Cardiac fibroblast (primary cell): ENCODE measurements at regions not wholly inside any gene's neighbourhood (a gene's known extent, or its start where the extent isn't known, plus 50 kb on each side); places are given as distances from the start of the nearest gene placed in this dataset.

Experiments used
- DNase-seq, 2 donors: peaks; one replicate each; pipeline versions ENCODE4 v3.0.0 to v3.0.0-alpha.2; 2010; ENCODE audit warnings: low read depth in 2 of 2
- H3K4me3 ChIP-seq, 2 donors: replicated peaks in 1 of 2; 1 replicate in 1 of 2; 2 replicates in 1 of 2; pipeline ENCODE4 v1.5.1; 2011; ENCODE audit warnings: low read depth in 2 of 2, low read length in 2 of 2, mild to moderate bottlenecking in 2 of 2, moderate library complexity in 1 of 2
- TF ChIP-seq, protein P1 (sequence below): IDR thresholded peaks from one replicate; pipeline ENCODE4 v1.5.1; 2011; ENCODE audit warnings: low read depth, mild to moderate bottlenecking, low read length, inconsistent platforms

DNA sequence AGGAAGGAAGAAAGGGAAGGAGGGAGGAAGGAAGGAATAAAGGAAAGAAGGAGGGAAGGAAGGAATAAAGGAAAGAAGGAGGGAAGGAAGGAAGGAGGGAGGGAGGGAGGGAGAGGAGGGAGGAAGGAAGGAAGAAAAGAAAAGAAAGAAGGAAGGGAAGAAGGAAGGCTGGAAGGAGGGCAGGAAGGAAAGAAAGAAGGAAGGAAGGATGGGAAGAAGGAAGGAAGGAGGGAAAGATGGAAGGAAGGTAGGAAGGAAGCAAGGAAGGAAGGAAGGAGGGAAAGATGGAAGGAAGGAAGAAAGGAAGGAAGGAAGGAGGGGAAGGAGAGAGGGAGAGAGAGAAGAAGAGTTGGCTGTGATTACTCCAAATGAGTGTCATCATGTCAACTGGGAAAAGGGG is 190.6 kb downstream of the ACKR3 start:
- no peak for DNase-seq
- TF ChIP-seq, protein P1, sequence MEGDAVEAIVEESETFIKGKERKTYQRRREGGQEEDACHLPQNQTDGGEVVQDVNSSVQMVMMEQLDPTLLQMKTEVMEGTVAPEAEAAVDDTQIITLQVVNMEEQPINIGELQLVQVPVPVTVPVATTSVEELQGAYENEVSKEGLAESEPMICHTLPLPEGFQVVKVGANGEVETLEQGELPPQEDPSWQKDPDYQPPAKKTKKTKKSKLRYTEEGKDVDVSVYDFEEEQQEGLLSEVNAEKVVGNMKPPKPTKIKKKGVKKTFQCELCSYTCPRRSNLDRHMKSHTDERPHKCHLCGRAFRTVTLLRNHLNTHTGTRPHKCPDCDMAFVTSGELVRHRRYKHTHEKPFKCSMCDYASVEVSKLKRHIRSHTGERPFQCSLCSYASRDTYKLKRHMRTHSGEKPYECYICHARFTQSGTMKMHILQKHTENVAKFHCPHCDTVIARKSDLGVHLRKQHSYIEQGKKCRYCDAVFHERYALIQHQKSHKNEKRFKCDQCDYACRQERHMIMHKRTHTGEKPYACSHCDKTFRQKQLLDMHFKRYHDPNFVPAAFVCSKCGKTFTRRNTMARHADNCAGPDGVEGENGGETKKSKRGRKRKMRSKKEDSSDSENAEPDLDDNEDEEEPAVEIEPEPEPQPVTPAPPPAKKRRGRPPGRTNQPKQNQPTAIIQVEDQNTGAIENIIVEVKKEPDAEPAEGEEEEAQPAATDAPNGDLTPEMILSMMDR = no peak
- H3K4me3 ChIP-seq = no peak overlapping the region

DNA sequence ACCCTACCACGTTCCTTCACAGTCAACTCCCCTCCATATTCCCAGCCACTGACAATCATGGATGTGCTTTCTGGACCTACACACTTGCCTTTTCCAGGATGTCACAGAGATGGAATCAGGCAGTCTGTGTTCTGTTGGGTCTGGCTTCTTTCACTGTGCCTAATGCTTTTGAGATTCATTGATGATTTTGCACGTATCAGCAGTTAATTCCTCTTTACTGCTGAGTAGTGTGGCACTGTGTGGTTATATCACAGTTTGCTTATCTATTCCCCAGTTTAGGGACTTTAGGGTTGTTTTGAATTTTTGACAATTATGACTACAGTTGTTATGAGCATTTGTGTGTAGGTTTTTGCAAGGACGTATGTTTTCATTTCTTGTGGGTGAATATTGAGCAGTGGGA is 191.7 kb downstream of the ACKR3 start:
- no peak overlapping the region for H3K4me3 ChIP-seq
- DNase-seq = no peak
- TF ChIP-seq, protein P1 = no peak

DNA sequence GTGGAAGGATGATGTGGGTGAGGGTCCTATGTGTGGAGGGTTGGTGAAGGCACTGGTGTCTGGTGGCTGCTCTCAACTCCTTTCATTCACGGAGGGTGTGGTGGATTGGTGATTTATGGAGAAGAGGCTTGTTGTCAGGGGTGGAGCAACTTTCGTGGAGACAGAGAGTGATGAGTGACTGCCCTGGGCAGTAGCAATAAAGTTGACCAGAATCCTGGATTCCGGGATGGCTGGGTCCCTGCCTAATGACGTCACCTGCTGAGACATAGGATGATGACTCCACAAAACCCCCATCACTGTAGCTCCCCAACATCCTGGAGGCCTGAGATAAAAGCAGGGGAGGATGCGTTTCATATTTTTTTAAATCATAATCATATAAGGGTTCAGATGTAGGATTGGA is 193.0 kb downstream of the ACKR3 start:
- no peak overlapping the region for H3K4me3 ChIP-seq
- TF ChIP-seq, protein P1 = no peak
- DNase-seq = no peak

DNA sequence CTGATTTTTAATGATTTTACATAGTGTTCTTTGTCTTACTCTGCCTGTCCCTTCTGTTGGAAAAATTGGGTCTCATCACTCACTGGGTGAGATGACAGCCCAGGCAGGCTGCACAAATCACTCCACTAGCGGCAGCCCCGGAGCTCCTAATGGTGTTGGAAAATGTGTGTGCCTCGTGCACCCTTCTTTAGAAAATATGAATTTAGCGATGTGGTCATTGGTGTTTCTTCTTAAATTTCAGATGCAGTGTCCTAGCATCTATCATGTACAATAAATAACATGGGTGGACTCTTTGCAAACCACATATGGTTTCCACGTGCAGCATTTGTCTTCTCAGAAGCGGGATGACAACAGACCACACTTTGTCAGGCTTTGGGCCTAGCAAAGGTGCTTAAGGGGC is 194.2 kb downstream of the ACKR3 start:
- DNase-seq = no peak
- no peak overlapping the region for H3K4me3 ChIP-seq
- TF ChIP-seq, protein P1 = no peak

DNA sequence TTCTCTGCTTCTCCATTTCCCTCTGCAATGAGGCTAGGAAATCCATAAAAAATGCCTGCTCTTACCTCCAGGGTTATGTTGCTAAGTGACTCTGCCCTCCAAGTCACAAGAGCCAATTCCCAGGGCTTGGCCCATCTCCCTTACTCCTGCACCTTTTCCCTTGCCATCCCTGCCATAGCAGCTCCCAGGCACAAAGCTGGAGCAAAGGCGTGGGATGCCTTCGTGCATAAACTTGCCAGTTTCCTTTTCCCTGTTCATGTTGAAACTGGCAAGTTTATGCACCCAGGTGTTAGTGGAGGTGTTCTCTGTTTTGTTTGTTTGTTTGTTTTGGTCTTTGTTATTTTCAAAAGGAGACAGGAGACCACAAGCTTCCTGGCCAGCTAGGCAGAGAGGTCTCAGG is 195.1 kb downstream of the ACKR3 start:
- no peak for DNase-seq
- H3K4me3 ChIP-seq = no peak overlapping the region
- TF ChIP-seq, protein P1 = no peak

DNA sequence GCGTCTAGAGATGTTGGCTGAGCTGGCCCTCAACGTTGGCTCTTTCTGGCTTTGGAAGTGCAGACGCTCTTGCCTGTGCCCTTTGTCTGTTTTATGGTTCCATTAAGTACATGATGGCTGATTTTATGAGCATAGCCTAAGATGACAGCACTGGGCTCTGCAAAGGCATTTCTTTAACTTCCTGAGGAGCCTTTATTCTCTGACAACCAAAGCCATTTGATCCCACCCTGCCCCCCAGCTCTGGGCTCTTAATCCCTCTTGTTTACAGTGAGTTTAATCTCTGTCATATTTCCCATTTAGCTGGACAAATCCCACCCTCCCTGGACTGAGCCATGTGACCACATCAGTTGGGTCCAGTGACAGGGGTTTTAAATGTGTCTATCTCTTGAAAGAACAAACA is 195.9 kb downstream of the ACKR3 start:
- no peak for DNase-seq
- TF ChIP-seq, protein P1 = no peak
- H3K4me3 ChIP-seq = no peak overlapping the region

DNA sequence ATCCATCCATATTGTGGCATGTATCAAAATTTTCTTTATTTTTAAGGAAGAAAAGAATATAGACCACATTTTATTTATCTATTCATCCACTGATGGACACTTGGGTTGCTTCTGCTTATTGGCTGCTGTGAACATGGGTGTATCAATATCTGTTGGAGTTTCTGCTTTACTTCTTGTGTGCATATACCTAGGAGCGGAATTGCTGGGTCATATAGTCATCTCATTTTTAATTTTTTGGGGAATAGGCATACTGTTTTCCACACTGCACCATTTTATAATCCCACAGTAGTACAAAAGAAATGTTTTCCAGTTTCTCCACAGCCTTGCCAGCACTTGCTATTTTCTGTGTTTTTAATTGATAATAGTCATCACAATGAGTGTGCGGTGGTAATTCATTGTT is 197.2 kb downstream of the ACKR3 start:
- no peak overlapping the region for H3K4me3 ChIP-seq
- TF ChIP-seq, protein P1 = no peak
- no peak for DNase-seq
